ENCODE measurements at regions not wholly inside any gene's neighbourhood (a gene's known extent, or its start where the extent isn't known, plus 50 kb on each side); places are given as distances from the start of the nearest gene placed in this dataset.
"Not testable (repeated sequence)": the region's sequence is repeated elsewhere in the genome, so short reads cannot be mapped to it uniquely, and the experiment has no call there.

DNA sequence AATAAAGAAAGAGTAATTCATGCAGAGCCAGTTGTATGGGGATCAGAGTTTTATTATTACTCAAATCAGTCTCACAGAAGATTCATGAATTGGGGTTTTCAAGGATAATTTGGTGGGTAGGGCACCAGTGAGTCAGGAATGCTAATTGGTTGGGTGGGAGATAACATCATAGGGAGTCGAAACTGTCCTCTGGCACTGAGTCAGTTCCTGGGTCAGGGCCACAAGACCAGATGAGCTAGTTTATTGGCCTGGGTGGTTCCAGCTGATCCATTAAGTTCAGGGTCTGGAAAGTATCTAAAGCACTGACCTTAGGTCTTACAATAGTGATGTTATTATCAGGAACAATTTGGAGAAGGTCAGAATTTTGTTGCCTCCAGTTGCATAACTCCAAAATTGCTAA is 998.6 kb upstream of the EPHA6 start:
- Histone ChIP-seq H3K4me2 (ENCODE audit: low read depth, low read length, poor library complexity, severe bottlenecking) (no peak overlapping the region), H3K79me2 (ENCODE audit: insufficient read depth, low read length) (no peaks in the 10 kb centered on the region), H4K20me1 (ENCODE audit: low read depth, low read length) (no peaks in the 10 kb centered on the region), H3F3A (ENCODE audit: insufficient read depth) (no peaks in the 10 kb centered on the region), H3K9me3 (ENCODE audit: insufficient read depth, low read length) (no peaks in the 10 kb centered on the region), H2AFZ (ENCODE audit: low read depth, low read length, severe bottlenecking) (no peak overlapping the region), H3K4me3 (ENCODE audit: insufficient read depth, low read length, poor library complexity, severe bottlenecking) (no peak overlapping the region), H3K36me3 (ENCODE audit: low read length) (no peaks in the 10 kb centered on the region), H3K27ac (ENCODE audit: low read depth, low read length) (no peak overlapping the region), H3K27me3 (ENCODE audit: low read length) (no peaks in the 10 kb centered on the region), H3K9me2 (replicated peaks; ENCODE audit: insufficient read depth, low read length) (no peaks in the 10 kb centered on the region), H3K9ac (ENCODE audit: low read length) (no peak overlapping the region)
- TF ChIP-seq CTCF (IDR thresholded peaks at IDR 0.05; ENCODE audit: insufficient read depth, low read length, poor library complexity, severe bottlenecking): no peak

- H3K9ac ChIP-seq (ENCODE audit: low read length): no peak overlapping the region
- no peaks in the 10 kb centered on the region for H3K9me3 ChIP-seq (ENCODE audit: insufficient read depth, low read length)
- no peaks in the 10 kb centered on the region for H3K79me2 ChIP-seq (ENCODE audit: insufficient read depth, low read length)
- H3F3A ChIP-seq (ENCODE audit: insufficient read depth): no peaks in the 10 kb centered on the region
- no peak for TF ChIP-seq CTCF (IDR thresholded peaks at IDR 0.05; ENCODE audit: insufficient read depth, low read length, poor library complexity, severe bottlenecking)
- TF ChIP-seq EZH2phosphoT487 (conservative IDR thresholded peaks at IDR 0.05; ENCODE audit: low read length): no peak
- H3K4me2 ChIP-seq (ENCODE audit: low read depth, low read length, poor library complexity, severe bottlenecking): no peak overlapping the region
- H3K27me3 ChIP-seq (ENCODE audit: low read length): no peaks in the 10 kb centered on the region
- H3K9me2 ChIP-seq (replicated peaks; ENCODE audit: insufficient read depth, low read length): no peaks in the 10 kb centered on the region
- H3K4me3 ChIP-seq (ENCODE audit: insufficient read depth, low read length, poor library complexity, severe bottlenecking): no peak overlapping the region
- no peak overlapping the region for H3K27ac ChIP-seq (ENCODE audit: low read depth, low read length)
- H2AFZ ChIP-seq (ENCODE audit: low read depth, low read length, severe bottlenecking): no peak overlapping the region
- no peaks in the 10 kb centered on the region for H4K20me1 ChIP-seq (ENCODE audit: low read depth, low read length)
- no peaks in the 10 kb centered on the region for H3K36me3 ChIP-seq (ENCODE audit: low read length)
Measured at GRCh38 chr3:95826419-95826818, 988.0 kb upstream of the EPHA6 start.

DNA sequence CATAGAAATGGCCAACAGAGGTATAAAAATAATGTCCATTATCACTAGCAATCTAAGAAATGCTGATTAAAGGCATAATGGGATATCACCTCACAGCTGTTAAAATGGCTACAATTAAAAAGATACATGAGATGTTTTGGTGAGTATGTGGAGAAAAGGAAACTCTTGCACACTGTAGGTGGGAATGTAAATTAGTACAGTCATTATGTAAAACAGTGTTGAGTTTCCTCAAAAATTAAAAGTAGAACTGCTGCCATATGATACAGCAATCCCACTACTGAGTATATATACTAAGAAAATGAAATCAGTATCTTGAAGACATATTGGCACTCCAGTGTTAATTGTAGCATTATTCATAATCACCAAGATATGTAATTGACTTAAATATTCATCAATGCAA is 982.2 kb upstream of the EPHA6 start:
- Histone ChIP-seq H3K27me3 (ENCODE audit: low read length) (no peaks in the 10 kb centered on the region), H2AFZ (ENCODE audit: low read depth, low read length, severe bottlenecking) (no peak overlapping the region), H3K4me3 (ENCODE audit: insufficient read depth, low read length, poor library complexity, severe bottlenecking) (no peak overlapping the region), H3K79me2 (ENCODE audit: insufficient read depth, low read length) (no peaks in the 10 kb centered on the region), H4K20me1 (ENCODE audit: low read depth, low read length) (no peaks in the 10 kb centered on the region), H3K9me2 (replicated peaks; ENCODE audit: insufficient read depth, low read length) (no peaks in the 10 kb centered on the region), H3K9ac (ENCODE audit: low read length) (no peak overlapping the region), H3F3A (ENCODE audit: insufficient read depth) (no peaks in the 10 kb centered on the region), H3K4me2 (ENCODE audit: low read depth, low read length, poor library complexity, severe bottlenecking) (no peak overlapping the region), H3K27ac (ENCODE audit: low read depth, low read length) (no peak overlapping the region), H3K36me3 (ENCODE audit: low read length) (no peaks in the 10 kb centered on the region), H3K9me3 (ENCODE audit: insufficient read depth, low read length) (0 out of 2 replicates have a peak, but pooled peaks cover 5% of the 10 kb centered on the region)
- no peak for TF ChIP-seq EZH2phosphoT487 (conservative IDR thresholded peaks at IDR 0.05; ENCODE audit: low read length)
- no peak for TF ChIP-seq CTCF (IDR thresholded peaks at IDR 0.05; ENCODE audit: insufficient read depth, low read length, poor library complexity, severe bottlenecking)

- H3K27me3 ChIP-seq (ENCODE audit: low read length); H3K9me2 ChIP-seq (replicated peaks; ENCODE audit: insufficient read depth, low read length); H3K36me3 ChIP-seq (ENCODE audit: low read length); H4K20me1 ChIP-seq (ENCODE audit: low read depth, low read length); H3F3A ChIP-seq (ENCODE audit: insufficient read depth); H3K27ac ChIP-seq (ENCODE audit: low read depth, low read length); H3K4me3 ChIP-seq (ENCODE audit: insufficient read depth, low read length, poor library complexity, severe bottlenecking); H3K9me3 ChIP-seq (ENCODE audit: insufficient read depth, low read length); H2AFZ ChIP-seq (ENCODE audit: low read depth, low read length, severe bottlenecking); H3K9ac ChIP-seq (ENCODE audit: low read length); H3K79me2 ChIP-seq (ENCODE audit: insufficient read depth, low read length); H3K4me2 ChIP-seq (ENCODE audit: low read depth, low read length, poor library complexity, severe bottlenecking): not testable (repeated sequence)
Measured at GRCh38 chr3:95860628-95861027, 953.8 kb upstream of the EPHA6 start.
